Trophoblast cell (in vitro differentiated cells and primary cell): ENCODE measurements at regions not wholly inside any gene's neighbourhood (a gene's known extent, or its start where the extent isn't known, plus 50 kb on each side); places are given as distances from the start of the nearest gene placed in this dataset.
A peak's percentile ranks its signal among the peaks of the same experiment; 100 is the strongest.

Experiments
- DNase-seq, 2 donors: peaks; one replicate each; pipeline ENCODE4 v3.0.0-alpha.2; 2016
- H2AFZ ChIP-seq: 2 replicates; pipeline ENCODE4 v1.6.1; 2013; ENCODE audit warnings: low read length, moderate library complexity, mild to moderate bottlenecking; ENCODE audit not compliant: insufficient read depth, poor library complexity
- H2AK5ac ChIP-seq: 2 replicates; pipeline ENCODE4 v1.6.1; 2013; ENCODE audit warnings: mild to moderate bottlenecking, low read length
- H2BK120ac ChIP-seq: 2 replicates; pipeline ENCODE4 v1.6.1; 2013; ENCODE audit warnings: low read length, mild to moderate bottlenecking, moderate library complexity; ENCODE audit not compliant: insufficient read depth, poor library complexity
- H2BK12ac ChIP-seq: 2 replicates; pipeline ENCODE4 v1.6.1; 2013; ENCODE audit warnings: mild to moderate bottlenecking, low read length, moderate library complexity
- H2BK5ac ChIP-seq: 2 replicates; pipeline ENCODE4 v1.6.1; 2013; ENCODE audit warnings: low read length, low read depth, moderate library complexity, mild to moderate bottlenecking; ENCODE audit not compliant: poor library complexity
- H3K14ac ChIP-seq: 2 replicates; pipeline ENCODE4 v1.6.1; 2013; ENCODE audit warnings: mild to moderate bottlenecking, low read length
- H3K18ac ChIP-seq: 2 replicates; pipeline ENCODE4 v1.6.1; 2013; ENCODE audit warnings: mild to moderate bottlenecking, low read length
- H3K23ac ChIP-seq: 2 replicates; pipeline ENCODE4 v1.6.1; 2013; ENCODE audit warnings: low read length
- H3K27ac ChIP-seq: 2 replicates; pipeline ENCODE4 v1.5.1; 2013; ENCODE audit warnings: low read depth, mild to moderate bottlenecking, inconsistent platforms, low read length, moderate library complexity
- H3K27me3 ChIP-seq: 2 replicates; pipeline ENCODE4 v1.6.1; 2013; ENCODE audit warnings: inconsistent platforms, mild to moderate bottlenecking, low read length, moderate library complexity; ENCODE audit not compliant: insufficient read depth
- H3K36me3 ChIP-seq, 2 experiments: 1 replicate in 1 of 2; 2 replicates in 1 of 2; pipeline ENCODE4 v1.6.1; 2013; ENCODE audit warnings: low read length in 2 of 2, mild to moderate bottlenecking in 2 of 2, moderate library complexity in 1 of 2; ENCODE audit not compliant: insufficient read depth in 2 of 2, control insufficient read depth in 1 of 2
- H3K4ac ChIP-seq: 2 replicates; pipeline ENCODE4 v1.6.1; 2013; ENCODE audit warnings: low read depth, mild to moderate bottlenecking, low read length, moderate library complexity
- H3K4me1 ChIP-seq, 2 experiments: 1 replicate in 1 of 2; 2 replicates in 1 of 2; pipeline ENCODE4 v1.6.1; 2013; ENCODE audit warnings: low read length in 2 of 2, mild to moderate bottlenecking in 2 of 2, moderate library complexity in 1 of 2; ENCODE audit not compliant: insufficient read depth in 2 of 2, control insufficient read depth in 1 of 2
- H3K4me2 ChIP-seq: 2 replicates; pipeline ENCODE4 v1.6.1; 2013; ENCODE audit warnings: inconsistent platforms, mild to moderate bottlenecking, low read length, moderate library complexity
- H3K4me3 ChIP-seq: 2 replicates; pipeline ENCODE4 v1.5.1; 2013; ENCODE audit warnings: mild to moderate bottlenecking, low read depth, low read length, inconsistent platforms
- H3K79me1 ChIP-seq: one replicate; pipeline ENCODE4 v1.6.1; 2013; ENCODE audit warnings: low read length
- H3K79me2 ChIP-seq: 2 replicates; pipeline ENCODE4 v1.6.1; 2013; ENCODE audit warnings: low read length, mild to moderate bottlenecking; ENCODE audit not compliant: control insufficient read depth, insufficient read depth, poor library complexity
- H3K9ac ChIP-seq: 2 replicates; pipeline ENCODE4 v1.6.1; 2013; ENCODE audit warnings: mild to moderate bottlenecking, low read length
- H3K9me3 ChIP-seq: 2 replicates; pipeline ENCODE4 v1.6.1; 2013; ENCODE audit warnings: low read depth, mild to moderate bottlenecking, control low read depth, inconsistent platforms, low read length; ENCODE audit not compliant: insufficient read depth
- H4K12ac ChIP-seq: 2 replicates; pipeline ENCODE4 v1.6.1; 2013; ENCODE audit warnings: low read depth, mild to moderate bottlenecking, low read length, moderate library complexity
- H4K8ac ChIP-seq: 2 replicates; pipeline ENCODE4 v1.6.1; 2013; ENCODE audit warnings: low read depth, mild to moderate bottlenecking, low read length, moderate library complexity
- H4K91ac ChIP-seq: one replicate; pipeline ENCODE4 v1.6.1; 2013; ENCODE audit warnings: low read depth, mild to moderate bottlenecking, low read length, moderate library complexity
- WGBS: extraction: QIAGEN DNeasy Blood & Tissue Kit; methylation state at CpG from one replicate; pipeline ENCODE4 v1.1.7; 2013; ENCODE audit warnings: missing lambda C conversion rate; ENCODE audit not compliant: insufficient read length, insufficient coverage; ENCODE audit errors: extremely low coverage; 5-methylcytosine and 5-hydroxymethylcytosine counted together

DNA sequence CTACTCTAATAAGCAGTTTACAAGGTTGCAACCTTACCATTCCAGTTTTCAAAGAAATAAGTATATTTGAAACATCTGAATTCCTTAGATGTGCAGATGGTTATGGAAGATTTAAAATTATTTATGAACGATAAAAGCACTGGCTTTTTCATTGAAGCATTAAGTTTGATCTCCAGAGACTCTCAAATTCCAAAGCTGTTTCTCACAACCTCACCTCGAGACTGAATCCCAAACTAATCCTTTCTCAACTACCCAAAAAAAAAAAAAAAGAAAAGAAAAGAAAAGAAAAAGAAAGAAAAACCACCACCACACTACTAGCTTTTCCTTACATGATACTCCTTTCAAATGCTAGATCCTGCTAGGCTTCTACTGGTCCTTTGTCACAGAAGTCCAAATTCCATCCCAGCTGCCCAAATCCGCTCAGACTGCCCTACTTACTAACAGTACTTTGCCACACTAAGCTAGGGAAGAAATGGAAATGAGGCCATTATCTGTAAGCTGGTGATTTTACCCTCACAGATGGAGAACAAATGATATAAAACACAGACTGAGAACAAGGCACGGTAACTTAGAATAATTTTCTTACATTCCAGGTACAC lies 100.6 kb upstream of the CDK1 start:
- Histone ChIP-seq H3K9ac (no peak overlapping the region), H3K36me3 (no peaks in the 10 kb centered on the region), H3K4ac (no peak overlapping the region), H3K4me1 (no peaks in the 10 kb centered on the region), H3K18ac (no peak overlapping the region), H3K23ac (no peak overlapping the region), H3K79me1 (no peaks in the 10 kb centered on the region), H3K4me3 (no peak overlapping the region), H2AFZ (no peak overlapping the region), H4K8ac (no peak overlapping the region), H2BK120ac (no peak overlapping the region), H3K9me3 (no peaks in the 10 kb centered on the region), H4K12ac (no peak overlapping the region), H3K79me2 (no peaks in the 10 kb centered on the region), H2BK12ac (no peak overlapping the region), H3K14ac (no peak overlapping the region), H3K4me2 (no peak overlapping the region), H2AK5ac (no peak overlapping the region), H3K27ac (no peak overlapping the region), H2BK5ac (no peak overlapping the region), H4K91ac (no peak overlapping the region), H3K27me3 (no peaks in the 10 kb centered on the region)
- WGBS: no CpG with 5 or more reads among the region's 4 CpGs
- no peak for DNase-seq

DNA sequence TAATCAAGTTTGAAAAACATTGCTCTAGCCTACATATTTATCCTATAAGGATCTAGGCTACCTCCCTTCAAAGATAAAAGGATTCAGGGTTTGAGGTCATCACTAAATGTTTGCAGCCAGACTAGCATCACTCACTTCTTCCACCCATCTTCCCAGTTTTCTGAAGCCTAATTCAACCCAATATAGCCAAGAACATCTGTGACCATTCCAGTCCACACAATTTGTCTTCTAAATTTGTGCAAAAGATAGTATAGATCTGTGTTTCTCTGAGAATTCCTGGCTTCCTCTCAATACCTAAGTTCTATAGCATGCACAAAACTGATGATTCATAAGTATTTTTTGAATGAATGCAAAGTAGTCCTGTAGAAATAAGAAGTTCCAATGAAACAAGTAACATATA lies 103.0 kb upstream of the CDK1 start:
- H3K4ac ChIP-seq: no peak overlapping the region
- no peak overlapping the region for H3K18ac ChIP-seq
- no peaks in the 10 kb centered on the region for H3K79me2 ChIP-seq
- no peak overlapping the region for H2BK5ac ChIP-seq
- H4K91ac ChIP-seq: no peak overlapping the region
- H2AK5ac ChIP-seq: no peak overlapping the region
- H3K9ac ChIP-seq: no peak overlapping the region
- H2BK12ac ChIP-seq: no peak overlapping the region
- no peaks in the 10 kb centered on the region for H3K79me1 ChIP-seq
- no peak overlapping the region for H2AFZ ChIP-seq
- no peaks in the 10 kb centered on the region for H3K27me3 ChIP-seq
- no peak overlapping the region for H3K4me2 ChIP-seq
- H3K4me3 ChIP-seq: no peak overlapping the region
- no peaks in the 10 kb centered on the region for H3K36me3 ChIP-seq
- peaks cover 2 to 3% of the 10 kb centered on the region in 2 experiments for H3K4me1 ChIP-seq
- H4K12ac ChIP-seq: no peak overlapping the region
- no peak for DNase-seq
- H3K14ac ChIP-seq: no peak overlapping the region
- no peak overlapping the region for H3K23ac ChIP-seq
- H4K8ac ChIP-seq: no peak overlapping the region
- no peak overlapping the region for H3K27ac ChIP-seq
- no peak overlapping the region for H2BK120ac ChIP-seq
- H3K9me3 ChIP-seq: no peaks in the 10 kb centered on the region

DNA sequence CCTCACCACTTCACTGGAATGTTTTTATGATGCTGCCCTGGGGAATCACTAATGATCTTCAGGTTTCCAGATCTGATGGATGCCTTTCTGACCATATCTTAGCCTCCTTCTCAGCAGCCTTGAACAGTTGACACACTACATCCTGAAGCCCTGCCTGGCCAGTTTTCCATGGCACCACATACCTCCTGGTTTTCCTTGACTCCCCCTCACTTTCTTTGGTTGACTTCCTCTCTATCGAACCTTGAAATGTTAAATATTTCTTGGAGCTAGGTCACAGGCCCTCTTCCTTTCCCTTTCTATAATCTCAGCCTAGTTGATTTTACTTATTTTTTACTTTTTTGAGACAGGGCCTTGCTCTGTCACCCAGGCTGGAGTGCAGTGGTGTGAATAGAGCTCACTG lies 108.8 kb upstream of the CDK1 start:
- no CpG with 5 or more reads among the region's 1 CpG for WGBS

DNA sequence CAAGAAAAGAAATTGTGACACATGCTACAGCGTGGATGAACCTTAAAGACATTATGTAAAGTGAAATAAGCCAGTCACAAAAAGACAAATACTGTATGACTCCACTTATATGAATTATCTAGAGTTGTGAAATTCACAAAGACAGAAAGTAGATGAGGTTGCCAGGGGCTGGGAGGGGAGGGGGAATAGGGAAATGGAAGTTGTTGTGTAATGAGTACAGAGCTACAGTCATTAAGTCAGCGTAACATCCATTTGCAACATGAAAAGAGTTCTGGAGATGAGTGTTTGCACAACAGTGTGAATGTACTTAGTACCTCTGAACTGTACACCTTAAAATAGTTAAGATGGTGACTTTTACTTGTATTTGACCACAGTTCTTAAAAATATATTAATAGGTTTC lies 112.1 kb upstream of the CDK1 start:
- no peaks in the 10 kb centered on the region for H3K79me2 ChIP-seq
- H2AK5ac ChIP-seq: no peak overlapping the region
- H3K4me2 ChIP-seq: no peak overlapping the region
- H2BK120ac ChIP-seq: no peak overlapping the region
- peaks cover 13 to 17% of the 10 kb centered on the region in 2 experiments for H3K4me1 ChIP-seq
- no peak overlapping the region for H3K27ac ChIP-seq
- peaks cover 4% of the 10 kb centered on the region for H3K79me1 ChIP-seq
- no CpG with 5 or more reads among the region's 2 CpGs for WGBS
- no peak overlapping the region for H3K9ac ChIP-seq
- no peak overlapping the region for H3K18ac ChIP-seq
- H3K4me3 ChIP-seq: no peak overlapping the region
- H3K27me3 ChIP-seq: no peaks in the 10 kb centered on the region
- H3K14ac ChIP-seq: no peak overlapping the region
- no peak overlapping the region for H3K4ac ChIP-seq
- H4K12ac ChIP-seq: no peak overlapping the region
- no peak overlapping the region for H2AFZ ChIP-seq
- no peak overlapping the region for H2BK12ac ChIP-seq
- no peaks in the 10 kb centered on the region for H3K36me3 ChIP-seq
- peak in 1 of 2 donors; percentile 16 for DNase-seq
- no peak overlapping the region for H4K8ac ChIP-seq
- no peak overlapping the region for H2BK5ac ChIP-seq
- no peaks in the 10 kb centered on the region for H3K9me3 ChIP-seq
- no peak overlapping the region for H4K91ac ChIP-seq
- no peak overlapping the region for H3K23ac ChIP-seq

More for the DNA sequence above, 108.8 kb upstream of the CDK1 start:
- DNase-seq: no peak
- no peak overlapping the region for H3K23ac ChIP-seq
- no peak overlapping the region for H3K4me3 ChIP-seq
- no peak overlapping the region for H4K91ac ChIP-seq
- no peak overlapping the region for H3K4me2 ChIP-seq
- no peak overlapping the region for H2BK5ac ChIP-seq
- peaks cover 9 to 11% of the 10 kb centered on the region in 2 experiments for H3K4me1 ChIP-seq
- H4K12ac ChIP-seq: no peak overlapping the region
- no peak overlapping the region for H3K27ac ChIP-seq
- no peak overlapping the region for H3K9ac ChIP-seq
- H2BK120ac ChIP-seq: no peak overlapping the region
- H3K14ac ChIP-seq: no peak overlapping the region
- no peaks in the 10 kb centered on the region for H3K9me3 ChIP-seq
- no peaks in the 10 kb centered on the region for H3K36me3 ChIP-seq
- H3K4ac ChIP-seq: no peak overlapping the region
- no peak overlapping the region for H4K8ac ChIP-seq
- H2BK12ac ChIP-seq: no peak overlapping the region
- no peak overlapping the region for H3K18ac ChIP-seq
- H3K79me1 ChIP-seq: no peaks in the 10 kb centered on the region
- no peak overlapping the region for H2AFZ ChIP-seq
- no peaks in the 10 kb centered on the region for H3K27me3 ChIP-seq
- no peak overlapping the region for H2AK5ac ChIP-seq
- no peaks in the 10 kb centered on the region for H3K79me2 ChIP-seq
